ENCODE measurements at regions not wholly inside any gene's neighbourhood (a gene's known extent, or its start where the extent isn't known, plus 50 kb on each side); places are given as distances from the start of the nearest gene placed in this dataset.

GRCh38 chr9:86790805-86791204 lies 156.5 kb downstream of the GAS1 start:
- no peaks in the 10 kb centered on the region for H3K27me3 Mint-ChIP-seq
- Histone ChIP-seq H3K27me3 (replicated peaks in 1 of 4; ENCODE audit: control extremely low read depth in 1 of 4, control insufficient read depth in 3 of 4, insufficient read depth in 4 of 4, low read length in 3 of 4) (no peaks in the 10 kb centered on the region), H3K9me3 (ENCODE audit: control extremely low read depth in 1 of 3, control insufficient read depth in 2 of 3, insufficient read depth in 1 of 3, low read length in 2 of 3) (peaks cover 0 to 4% (median 0%) of the 10 kb centered on the region in 3 donors), H3K4me2 (replicated peaks; ENCODE audit: low read depth, low read length, poor library complexity, severe bottlenecking) (no peak overlapping the region), H3K9ac (ENCODE audit: low read length) (no peak overlapping the region), H2AFZ (ENCODE audit: insufficient read depth, low read depth, low read length, poor library complexity, severe bottlenecking) (no peak overlapping the region), H3K27ac (ENCODE audit: low read length in 2 of 2) (no peak overlapping the region), H3K36me3 (replicated peaks in 1 of 2; ENCODE audit: control extremely low read depth in 1 of 2, control insufficient read depth in 1 of 2, extremely low read depth in 1 of 2, insufficient read depth in 2 of 2, low read length in 1 of 2) (no peaks in the 10 kb centered on the region), H3K79me2 (ENCODE audit: control insufficient read depth, insufficient read depth, low read length) (no peaks in the 10 kb centered on the region), H3K4me3 (ENCODE audit: control extremely low read depth in 1 of 5, extremely low read depth in 1 of 5, insufficient read depth in 1 of 5, low read depth in 2 of 5, low read length in 4 of 5) (no peak overlapping the region), H3K4me1 (ENCODE audit: control insufficient read depth in 2 of 2, insufficient read depth in 2 of 2, low read length in 2 of 2) (no peaks in the 10 kb centered on the region), H4K20me1 (ENCODE audit: control insufficient read depth, insufficient read depth, low read length, poor library complexity, severe bottlenecking) (no peaks in the 10 kb centered on the region)
- POLR2A ChIA-PET: no interaction called here
- no peaks in the 10 kb centered on the region for H3K9me3 Mint-ChIP-seq (ENCODE audit: insufficient read depth)
- TF ChIP-seq EZH2 (IDR thresholded peaks at IDR 0.05; ENCODE audit: borderline replicate concordance, insufficient read depth, low read depth, low read length, poor library complexity, severe bottlenecking): no peak
- TF ChIP-seq CTCF (IDR thresholded peaks at IDR 0.05): no peak
- intact Hi-C loops (cut with micrococcal nuclease): no loop called here
- ATAC-seq (ENCODE audit: low read depth): no peak
- H3K27ac Mint-ChIP-seq: no peak overlapping the region
- DNase-seq: no peak
- H3K4me1 Mint-ChIP-seq: no peaks in the 10 kb centered on the region
- CTCF ChIA-PET: no interaction called here
- H3K4me3 Mint-ChIP-seq: no peak overlapping the region
- WGBS (ENCODE audit: insufficient coverage): no CpG with 5 or more reads among the region's 4 CpGs

GRCh38 chr9:86788456-86788855 lies 158.8 kb downstream of the GAS1 start:
- no peaks in the 10 kb centered on the region for H3K9me3 Mint-ChIP-seq (ENCODE audit: insufficient read depth)
- Histone ChIP-seq H3K27me3 (replicated peaks in 1 of 4; ENCODE audit: control extremely low read depth in 1 of 4, control insufficient read depth in 3 of 4, insufficient read depth in 4 of 4, low read length in 3 of 4) (no peaks in the 10 kb centered on the region), H3K79me2 (ENCODE audit: control insufficient read depth, insufficient read depth, low read length) (no peaks in the 10 kb centered on the region), H3K9me3 (ENCODE audit: control extremely low read depth in 1 of 3, control insufficient read depth in 2 of 3, insufficient read depth in 1 of 3, low read length in 2 of 3) (no peaks in the 10 kb centered on the region), H3K4me3 (ENCODE audit: control extremely low read depth in 1 of 5, extremely low read depth in 1 of 5, insufficient read depth in 1 of 5, low read depth in 2 of 5, low read length in 4 of 5) (no peak overlapping the region), H4K20me1 (ENCODE audit: control insufficient read depth, insufficient read depth, low read length, poor library complexity, severe bottlenecking) (no peaks in the 10 kb centered on the region), H3K4me1 (ENCODE audit: control insufficient read depth in 2 of 2, insufficient read depth in 2 of 2, low read length in 2 of 2) (no peaks in the 10 kb centered on the region), H2AFZ (ENCODE audit: insufficient read depth, low read depth, low read length, poor library complexity, severe bottlenecking) (no peak overlapping the region), H3K9ac (ENCODE audit: low read length) (no peak overlapping the region), H3K4me2 (replicated peaks; ENCODE audit: low read depth, low read length, poor library complexity, severe bottlenecking) (no peak overlapping the region), H3K36me3 (replicated peaks in 1 of 2; ENCODE audit: control extremely low read depth in 1 of 2, control insufficient read depth in 1 of 2, extremely low read depth in 1 of 2, insufficient read depth in 2 of 2, low read length in 1 of 2) (no peaks in the 10 kb centered on the region), H3K27ac (ENCODE audit: low read length in 2 of 2) (no peak overlapping the region)
- TF ChIP-seq EZH2 (IDR thresholded peaks at IDR 0.05; ENCODE audit: borderline replicate concordance, insufficient read depth, low read depth, low read length, poor library complexity, severe bottlenecking) (no peak), CTCF (IDR thresholded peaks at IDR 0.05) (no peak)
- no peaks in the 10 kb centered on the region for H3K27me3 Mint-ChIP-seq
- ATAC-seq (ENCODE audit: low read depth) (no peak), DNase-seq (no peak)
- no peak overlapping the region for H3K27ac Mint-ChIP-seq
- no peaks in the 10 kb centered on the region for H3K4me1 Mint-ChIP-seq
- ChIA-PET POLR2A (no interaction called here), CTCF (no interaction called here)
- H3K4me3 Mint-ChIP-seq: no peak overlapping the region
- WGBS (ENCODE audit: insufficient coverage): 87% methylated on average over 5 of the region's 9 CpGs
- intact Hi-C loops (cut with micrococcal nuclease): no loop called here
